ENCODE measurements at regions not wholly inside any gene's neighbourhood (a gene's known extent, or its start where the extent isn't known, plus 50 kb on each side); places are given as distances from the start of the nearest gene placed in this dataset.

GRCh38 chr2:83665894-83666293 is 793.2 kb downstream of the SUCLG1 start:
- TF ChIP-seq POLR2A (IDR thresholded peaks at IDR 0.05), result no peak
- TF ChIP-seq CTCF (IDR thresholded peaks at IDR 0.05), result no peak
- TF ChIP-seq POLR2AphosphoS5 (IDR thresholded peaks at IDR 0.05), result no peak
